HEK293 (cell line): ENCODE measurements at regions not wholly inside any gene's neighbourhood (a gene's known extent, or its start where the extent isn't known, plus 50 kb on each side); places are given as distances from the start of the nearest gene placed in this dataset.
"Not testable (repeated sequence)": the region's sequence is repeated elsewhere in the genome, so short reads cannot be mapped to it uniquely, and the experiment has no call there.

Source experiments
- CTCF ChIA-PET: fragments of 350-600 bp; formaldehyde crosslinking; extraction: SDS; loops from one replicate; lab custom pipeline; 2021; ENCODE audit warnings: antibody characterized with exemption; lab: Yijun Ruan, JAX
- POLR2A ChIA-PET: fragments of 300-600 bp; formaldehyde crosslinking; extraction: SDS; loops from one replicate; lab custom pipeline; 2020; ENCODE audit warnings: antibody characterized with exemption, inconsistent platforms; lab: Yijun Ruan, JAX
- H3K27ac ChIP-seq: fragments of 200-500 bp; sonication (Bioruptor generic); 2 replicates; pipeline ENCODE4 v1.5.1; 2014; ENCODE audit warnings: low read depth, low read length, control low read depth, inconsistent platforms; ENCODE audit errors: extremely low read depth
- H3K36me3 ChIP-seq, 2 experiments: fragments of 200-500 bp in 1 of 2; sonication (Bioruptor generic) in 1 of 2; 1 replicate in 1 of 2; 2 replicates in 1 of 2; pipeline ENCODE4 v1.5.1; 2014 to 2017; ENCODE audit warnings: inconsistent platforms in 2 of 2, low read length in 2 of 2; ENCODE audit not compliant: control insufficient read depth in 2 of 2, insufficient read depth in 1 of 2
- H3K4me1 ChIP-seq: fragments of 200-500 bp; sonication (Bioruptor generic); 2 replicates; pipeline ENCODE4 v1.5.1; 2014; ENCODE audit warnings: mild to moderate bottlenecking, low read length, inconsistent platforms; ENCODE audit not compliant: control insufficient read depth, insufficient read depth
- H3K4me3 ChIP-seq: 2 replicates; pipeline ENCODE4 v1.5.1; 2011; ENCODE audit warnings: low read depth, mild to moderate bottlenecking, control low read depth, low read length, moderate library complexity
- H3K9me3 ChIP-seq: fragments of 200-500 bp; sonication (Bioruptor generic); 2 replicates; pipeline ENCODE4 v1.5.1; 2014; ENCODE audit warnings: low read depth, low read length, inconsistent platforms; ENCODE audit not compliant: control insufficient read depth, insufficient read depth
- AEBP2 ChIP-seq: fragments of 450-650 bp; formaldehyde crosslinking; IDR thresholded peaks from 2 replicates; pipeline ENCODE4 v1.5.1; 2016; ENCODE audit warnings: missing biosample characterization, missing genetic modification characterization, borderline replicate concordance
- BCL11B ChIP-seq: fragments of 450-650 bp; formaldehyde crosslinking; IDR thresholded peaks from 2 replicates; pipeline ENCODE4 v1.5.1; 2016; ENCODE audit warnings: low read depth, missing biosample characterization, missing genetic modification characterization
- FEZF1 ChIP-seq: fragments of 450-650 bp; formaldehyde crosslinking; IDR thresholded peaks from 2 replicates; pipeline ENCODE4 v1.5.1; 2016; ENCODE audit warnings: missing biosample characterization, missing genetic modification characterization
- GLI2 ChIP-seq: fragments of 450-650 bp; formaldehyde crosslinking; IDR thresholded peaks from 2 replicates; pipeline ENCODE4; 2017; ENCODE audit warnings: missing biosample characterization, missing genetic modification characterization, low read depth, borderline replicate concordance
- KLF17 ChIP-seq: fragments of 450-650 bp; formaldehyde crosslinking; IDR thresholded peaks from 2 replicates; pipeline ENCODE4 v1.5.1; 2016; ENCODE audit warnings: missing biosample characterization, missing genetic modification characterization
- KLF9 ChIP-seq: fragments of 450-650 bp; formaldehyde crosslinking; IDR thresholded peaks from 2 replicates; pipeline ENCODE4 v1.5.1; 2016; ENCODE audit warnings: missing biosample characterization, missing genetic modification characterization, low read depth
- REPIN1 ChIP-seq: fragments of 450-650 bp; formaldehyde crosslinking; IDR thresholded peaks from 2 replicates; pipeline ENCODE4 v1.5.1; 2017; ENCODE audit warnings: missing biosample characterization, missing genetic modification characterization, low read depth
- ZBTB17 ChIP-seq: fragments of 450-650 bp; formaldehyde crosslinking; IDR thresholded peaks from 2 replicates; pipeline ENCODE4 v1.5.1; 2016; ENCODE audit warnings: missing biosample characterization, missing genetic modification characterization
- ZBTB21 ChIP-seq: fragments of 450-650 bp; formaldehyde crosslinking; IDR thresholded peaks from 2 replicates; pipeline ENCODE4 v1.5.1; 2017; ENCODE audit warnings: missing biosample characterization, missing genetic modification characterization
- ZNF148 ChIP-seq: fragments of 450-650 bp; formaldehyde crosslinking; IDR thresholded peaks from 2 replicates; pipeline ENCODE4 v1.5.0; 2017; ENCODE audit warnings: missing biosample characterization, missing genetic modification characterization, borderline replicate concordance
- ZNF221 ChIP-seq: fragments of 450-650 bp; formaldehyde crosslinking; IDR thresholded peaks from 2 replicates; pipeline ENCODE4 v1.5.1; 2017; ENCODE audit warnings: missing biosample characterization, missing genetic modification characterization, borderline replicate concordance
- ZNF24 ChIP-seq: fragments of 450-650 bp; formaldehyde crosslinking; IDR thresholded peaks from 2 replicates; pipeline ENCODE4 v1.5.1; 2016; ENCODE audit warnings: missing biosample characterization, missing genetic modification characterization
- ZNF426 ChIP-seq: fragments of 450-650 bp; formaldehyde crosslinking; IDR thresholded peaks from 2 replicates; pipeline ENCODE4 v1.5.1; 2017; ENCODE audit warnings: missing biosample characterization, missing genetic modification characterization, mild to moderate bottlenecking, inconsistent platforms, moderate library complexity
- ZNF433 ChIP-seq: fragments of 450-650 bp; formaldehyde crosslinking; IDR thresholded peaks from 2 replicates; pipeline ENCODE4 v1.5.1; 2016; ENCODE audit warnings: missing biosample characterization, missing genetic modification characterization, low read depth
- ZNF501 ChIP-seq: fragments of 450-650 bp; formaldehyde crosslinking; IDR thresholded peaks from 2 replicates; pipeline ENCODE4 v1.5.1; 2016; ENCODE audit warnings: missing biosample characterization, missing genetic modification characterization
- ZNF610 ChIP-seq: fragments of 450-650 bp; formaldehyde crosslinking; IDR thresholded peaks from 2 replicates; pipeline ENCODE4 v1.5.1; 2016; ENCODE audit warnings: missing biosample characterization, missing genetic modification characterization, borderline replicate concordance
- ZNF623 ChIP-seq: fragments of 450-650 bp; formaldehyde crosslinking; IDR thresholded peaks from 2 replicates; pipeline ENCODE4 v1.5.1; 2016; ENCODE audit warnings: missing biosample characterization, missing genetic modification characterization
- ZNF670 ChIP-seq: fragments of 450-650 bp; formaldehyde crosslinking; IDR thresholded peaks from 2 replicates; pipeline ENCODE4 v1.5.1; 2016; ENCODE audit warnings: missing biosample characterization, missing genetic modification characterization, low read depth
- ZNF747 ChIP-seq: fragments of 450-650 bp; formaldehyde crosslinking; IDR thresholded peaks from 2 replicates; pipeline ENCODE4 v1.5.1; 2016; ENCODE audit warnings: missing biosample characterization, missing genetic modification characterization
- ZNF76 ChIP-seq: fragments of 450-650 bp; formaldehyde crosslinking; IDR thresholded peaks from 2 replicates; pipeline ENCODE4; 2016; ENCODE audit warnings: low read depth, missing biosample characterization, missing genetic modification characterization, borderline replicate concordance
- ZNF776 ChIP-seq: fragments of 450-650 bp; formaldehyde crosslinking; IDR thresholded peaks from 2 replicates; pipeline ENCODE4 v1.5.0; 2017; ENCODE audit warnings: missing biosample characterization, missing genetic modification characterization, borderline replicate concordance
- ZNF792 ChIP-seq: fragments of 450-650 bp; formaldehyde crosslinking; IDR thresholded peaks from 2 replicates; pipeline ENCODE4 v1.5.1; 2016; ENCODE audit warnings: missing biosample characterization, missing genetic modification characterization

GRCh38 chr18:47658498-47658897 lies 272.0 kb downstream of the SMAD2 start:
- Histone ChIP-seq H3K4me1 (no peaks in the 10 kb centered on the region), H3K27ac (no peak overlapping the region), H3K36me3 (no peaks in the 10 kb centered on the region), H3K9me3 (no peaks in the 10 kb centered on the region), H3K4me3 (no peak overlapping the region)
- TF ChIP-seq ZNF670 (tag by site-specific recombination) (no peak), ZNF501 (tag by site-specific recombination) (no peak), AEBP2 (tag by site-specific recombination) (no peak)
- POLR2A ChIA-PET: interaction anchor here (0.7 kb wide), 1 partner anchor 334 kb away, joined by 5 read pairs; no protein-coding TSS in a partner anchor
- CTCF ChIA-PET: no interaction called here

- TF ChIP-seq ZNF623 (tag by site-specific recombination): no peak
- TF ChIP-seq KLF9 (tag by site-specific recombination): no peak
- no peak for TF ChIP-seq BCL11B (tag by site-specific recombination)
- TF ChIP-seq ZNF792 (tag by site-specific recombination): no peak
- ChIA-PET POLR2A (no interaction called here), CTCF (interaction anchor here (0.6 to 1.5 kb wide), 2 partner anchors 84 to 94 kb away, joined by 3 to 4 read pairs; no protein-coding TSS in a partner anchor)
- no peaks in the 10 kb centered on the region for H3K4me1 ChIP-seq
- H3K4me3 ChIP-seq: no peak overlapping the region
- no peak overlapping the region for H3K27ac ChIP-seq
- H3K36me3 ChIP-seq: no peaks in the 10 kb centered on the region
- H3K9me3 ChIP-seq: no peaks in the 10 kb centered on the region
Observed at GRCh38 chr18:47654988-47655387, 275.5 kb downstream of the SMAD2 start.

GRCh38 chr18:47644896-47645295 lies 285.6 kb downstream of the SMAD2 start:
- no peaks in the 10 kb centered on the region for H3K4me1 ChIP-seq
- TF ChIP-seq ZNF610 (tag by site-specific recombination): no peak
- TF ChIP-seq ZNF433 (tag by site-specific recombination): no peak
- no peak for TF ChIP-seq ZNF24
- no peak for TF ChIP-seq ZNF221 (tag by site-specific recombination)
- TF ChIP-seq ZNF747 (tag by site-specific recombination): no peak
- no peak for TF ChIP-seq ZBTB21 (tag by site-specific recombination)
- TF ChIP-seq ZNF776 (tag by site-specific recombination): no peak
- no peak for TF ChIP-seq REPIN1
- TF ChIP-seq ZBTB17 (tag by site-specific recombination): no peak
- no peak for TF ChIP-seq KLF17
- no peak for TF ChIP-seq ZNF792 (tag by site-specific recombination)
- TF ChIP-seq ZNF76 (tag by site-specific recombination): no peak
- TF ChIP-seq FEZF1 (tag by site-specific recombination): no peak
- TF ChIP-seq ZNF148 (tag by site-specific recombination): no peak
- no peak for TF ChIP-seq ZNF426 (tag by site-specific recombination)
- TF ChIP-seq GLI2 (tag by site-specific recombination): no peak
- H3K4me3 ChIP-seq: no peak overlapping the region
- no peaks in the 10 kb centered on the region for H3K36me3 ChIP-seq
- H3K27ac ChIP-seq: no peak overlapping the region
- ChIA-PET CTCF (no interaction called here), POLR2A (no interaction called here)
- H3K9me3 ChIP-seq: no peaks in the 10 kb centered on the region

GRCh38 chr18:47637551-47637950 lies 292.9 kb downstream of the SMAD2 start:
- POLR2A ChIA-PET, CTCF ChIA-PET: not testable (repeated sequence)

More at GRCh38 chr18:47637551-47637950, 292.9 kb downstream of the SMAD2 start:
- not testable (repeated sequence) for H3K36me3 ChIP-seq, H3K4me1 ChIP-seq, H3K9me3 ChIP-seq, H3K4me3 ChIP-seq, H3K27ac ChIP-seq
